ENCODE measurements at regions not wholly inside any gene's neighbourhood (a gene's known extent, or its start where the extent isn't known, plus 50 kb on each side); places are given as distances from the start of the nearest gene placed in this dataset.

GRCh38 chr4:138401334-138401733, 159.2 kb upstream of the SLC7A11 start:
- no peaks in the 10 kb centered on the region for H3K36me3 ChIP-seq
- H3K9me3 ChIP-seq, result no peaks in the 10 kb centered on the region
- no peak overlapping the region for H3K4me3 ChIP-seq (ENCODE audit: low read depth in 1 of 2, low read length in 1 of 2)
- H3K27ac ChIP-seq, result no peak overlapping the region
- H3K27me3 ChIP-seq, result no peaks in the 10 kb centered on the region
- peaks cover 16 to 26% of the 10 kb centered on the region in 2 experiments for H3K4me1 ChIP-seq (ENCODE audit: control insufficient read depth in 1 of 2, insufficient read depth in 1 of 2, low read depth in 1 of 2, low read length in 1 of 2)
- no peak for TF ChIP-seq CTCF (IDR thresholded peaks at IDR 0.05)

- no peak for TF ChIP-seq CTCF (IDR thresholded peaks at IDR 0.05)
- Histone ChIP-seq H3K27me3 (no peaks in the 10 kb centered on the region), H3K9me3 (no peaks in the 10 kb centered on the region), H3K4me1 (ENCODE audit: control insufficient read depth in 1 of 2, insufficient read depth in 1 of 2, low read depth in 1 of 2, low read length in 1 of 2) (peaks cover 8 to 18% of the 10 kb centered on the region in 2 experiments), H3K36me3 (no peaks in the 10 kb centered on the region), H3K4me3 (ENCODE audit: low read depth in 1 of 2, low read length in 1 of 2) (no peak overlapping the region), H3K27ac (no peak overlapping the region)
These were observed 158.4 kb upstream of the SLC7A11 start for GRCh38 chr4:138400543-138400942.

- Histone ChIP-seq H3K27ac (no peak overlapping the region), H3K4me1 (ENCODE audit: control insufficient read depth in 1 of 2, insufficient read depth in 1 of 2, low read depth in 1 of 2, low read length in 1 of 2) (peaks cover 4 to 13% of the 10 kb centered on the region in 2 experiments), H3K27me3 (no peaks in the 10 kb centered on the region), H3K36me3 (no peaks in the 10 kb centered on the region), H3K9me3 (no peaks in the 10 kb centered on the region), H3K4me3 (ENCODE audit: low read depth in 1 of 2, low read length in 1 of 2) (no peak overlapping the region)
- no peak for TF ChIP-seq CTCF (IDR thresholded peaks at IDR 0.05)
These were observed 157.9 kb upstream of the SLC7A11 start for GRCh38 chr4:138400066-138400465.

- Histone ChIP-seq H3K9me3 (no peaks in the 10 kb centered on the region), H3K36me3 (no peaks in the 10 kb centered on the region), H3K27ac (no peak overlapping the region), H3K4me1 (ENCODE audit: control insufficient read depth in 1 of 2, insufficient read depth in 1 of 2, low read depth in 1 of 2, low read length in 1 of 2) (peaks cover 0 to 9% of the 10 kb centered on the region in 2 experiments), H3K27me3 (no peaks in the 10 kb centered on the region), H3K4me3 (ENCODE audit: low read depth in 1 of 2, low read length in 1 of 2) (no peak overlapping the region)
- TF ChIP-seq CTCF (IDR thresholded peaks at IDR 0.05), result no peak
These were observed 156.9 kb upstream of the SLC7A11 start for GRCh38 chr4:138399081-138399480.

GRCh38 chr4:138398322-138398721, 156.2 kb upstream of the SLC7A11 start:
- no peaks in the 10 kb centered on the region for H3K36me3 ChIP-seq
- H3K9me3 ChIP-seq, result no peaks in the 10 kb centered on the region
- no peak for TF ChIP-seq CTCF (IDR thresholded peaks at IDR 0.05)
- H3K27me3 ChIP-seq, result no peaks in the 10 kb centered on the region
- no peak overlapping the region for H3K4me3 ChIP-seq (ENCODE audit: low read depth in 1 of 2, low read length in 1 of 2)
- peaks cover 0 to 10% of the 10 kb centered on the region in 2 experiments for H3K4me1 ChIP-seq (ENCODE audit: control insufficient read depth in 1 of 2, insufficient read depth in 1 of 2, low read depth in 1 of 2, low read length in 1 of 2)
- H3K27ac ChIP-seq, result no peak overlapping the region
